22Rv1 (cell line): ENCODE measurements at regions not wholly inside any gene's neighbourhood (a gene's known extent, or its start where the extent isn't known, plus 50 kb on each side); places are given as distances from the start of the nearest gene placed in this dataset.

Experiments used
- ZFX ChIP-seq: fragments of 450-650 bp; IDR thresholded peaks from 2 replicates; pipeline ENCODE4 v1.6.1; 2017; ENCODE audit warnings: antibody characterized with exemption, borderline replicate concordance
- TF ChIP-seq, protein P1 (sequence below): fragments of 450-650 bp; IDR thresholded peaks from 2 replicates; pipeline ENCODE4 v1.5.1; 2017; ENCODE audit warnings: mild to moderate bottlenecking

DNA sequence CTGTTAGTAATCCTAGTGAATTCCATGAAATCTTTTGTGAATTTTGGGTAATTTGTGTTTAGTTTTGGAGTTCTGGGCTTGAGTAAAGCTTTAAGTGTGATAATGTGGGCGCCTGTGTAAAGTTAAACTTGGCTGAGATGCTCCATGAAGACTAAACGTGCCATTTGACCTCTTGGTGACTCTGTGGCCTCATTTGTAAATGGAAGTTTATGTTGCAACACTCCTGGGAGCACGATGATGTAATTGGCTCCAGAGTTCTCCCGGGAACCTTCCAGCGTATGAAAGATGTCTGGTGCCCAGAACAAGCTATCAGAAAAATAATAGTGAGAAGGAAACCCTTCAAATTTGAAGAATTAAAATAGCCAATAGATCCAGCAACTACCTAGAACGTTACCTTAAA is 981.2 kb downstream of the TLE4 start:
- TF ChIP-seq, protein P1, sequence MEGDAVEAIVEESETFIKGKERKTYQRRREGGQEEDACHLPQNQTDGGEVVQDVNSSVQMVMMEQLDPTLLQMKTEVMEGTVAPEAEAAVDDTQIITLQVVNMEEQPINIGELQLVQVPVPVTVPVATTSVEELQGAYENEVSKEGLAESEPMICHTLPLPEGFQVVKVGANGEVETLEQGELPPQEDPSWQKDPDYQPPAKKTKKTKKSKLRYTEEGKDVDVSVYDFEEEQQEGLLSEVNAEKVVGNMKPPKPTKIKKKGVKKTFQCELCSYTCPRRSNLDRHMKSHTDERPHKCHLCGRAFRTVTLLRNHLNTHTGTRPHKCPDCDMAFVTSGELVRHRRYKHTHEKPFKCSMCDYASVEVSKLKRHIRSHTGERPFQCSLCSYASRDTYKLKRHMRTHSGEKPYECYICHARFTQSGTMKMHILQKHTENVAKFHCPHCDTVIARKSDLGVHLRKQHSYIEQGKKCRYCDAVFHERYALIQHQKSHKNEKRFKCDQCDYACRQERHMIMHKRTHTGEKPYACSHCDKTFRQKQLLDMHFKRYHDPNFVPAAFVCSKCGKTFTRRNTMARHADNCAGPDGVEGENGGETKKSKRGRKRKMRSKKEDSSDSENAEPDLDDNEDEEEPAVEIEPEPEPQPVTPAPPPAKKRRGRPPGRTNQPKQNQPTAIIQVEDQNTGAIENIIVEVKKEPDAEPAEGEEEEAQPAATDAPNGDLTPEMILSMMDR = no peak
- TF ChIP-seq ZFX = no peak
